IMR-90 (cell line): ENCODE measurements at regions not wholly inside any gene's neighbourhood (a gene's known extent, or its start where the extent isn't known, plus 50 kb on each side); places are given as distances from the start of the nearest gene placed in this dataset.

Experiments
- ATAC-seq: fragments of 200-7000 bp; cut with Tn5 transposase; 2 replicates; pipeline ENCODE4 v1.9.1; 2020; ENCODE audit warnings: low read depth, mild to moderate bottlenecking, moderate library complexity
- BruUV-seq: library from RNA; stranded (reverse); fragments of 400-500 nt; replicated peaks from 2 replicates; lab custom pipeline; 2021; lab: Mats Ljungman, UMichigan
- CTCF ChIA-PET: fragments of 300-600 bp; formaldehyde crosslinking; extraction: SDS; loops from one replicate; lab custom pipeline; 2021; ENCODE audit warnings: antibody characterized with exemption; lab: Yijun Ruan, JAX
- POLR2A ChIA-PET: fragments of 300-600 bp; sonication (Branson Sonifier 250); formaldehyde crosslinking; loops from one replicate; lab custom pipeline; 2022; ENCODE audit warnings: antibody characterized with exemption; ENCODE audit not compliant: unreplicated experiment; lab: Charles Lee
- DNase-seq: peaks from one replicate; pipeline ENCODE4 v3.0.0; 2013
- H2AFZ ChIP-seq: replicated peaks from 2 replicates; pipeline ENCODE3; 2013; ENCODE audit warnings: low read length, mild to moderate bottlenecking; ENCODE audit not compliant: poor library complexity
- H2AK5ac ChIP-seq: 2 replicates; pipeline ENCODE4 v1.6.1; 2013; ENCODE audit warnings: low read depth, low read length, inconsistent platforms
- H2AK9ac ChIP-seq: replicated peaks from 2 replicates; pipeline ENCODE3; 2013; ENCODE audit warnings: mild to moderate bottlenecking, low read depth, low read length, moderate library complexity; ENCODE audit not compliant: poor library complexity
- H2BK120ac ChIP-seq: 2 replicates; pipeline ENCODE4 v1.6.1; 2013; ENCODE audit warnings: low read depth, low read length, inconsistent platforms
- H2BK15ac ChIP-seq: 3 replicates; pipeline ENCODE4 v1.6.1; 2013; ENCODE audit warnings: low read depth, low read length, inconsistent platforms
- H2BK20ac ChIP-seq: 2 replicates; pipeline ENCODE4 v1.6.1; 2013; ENCODE audit warnings: low read depth, mild to moderate bottlenecking, inconsistent platforms, low read length, moderate library complexity
- H2BK5ac ChIP-seq: 2 replicates; pipeline ENCODE4 v1.6.1; 2013; ENCODE audit warnings: mild to moderate bottlenecking, low read depth, low read length, inconsistent platforms; ENCODE audit not compliant: poor library complexity, severe bottlenecking
- H3K14ac ChIP-seq: replicated peaks from 2 replicates; pipeline ENCODE4 v1.6.1; 2013; ENCODE audit warnings: low read depth, low read length, inconsistent platforms
- H3K18ac ChIP-seq: 2 replicates; pipeline ENCODE4 v1.6.1; 2013; ENCODE audit warnings: low read depth, low read length, control low read depth
- H3K23ac ChIP-seq: 2 replicates; pipeline ENCODE4 v1.6.1; 2013; ENCODE audit warnings: low read depth, low read length, inconsistent platforms
- H3K27ac ChIP-seq: 2 replicates; pipeline ENCODE4 v1.5.1; 2013; ENCODE audit warnings: mild to moderate bottlenecking, control low read depth, low read length; ENCODE audit not compliant: insufficient read depth
- H3K27me3 ChIP-seq: 2 replicates; pipeline ENCODE4 v1.6.1; 2013; ENCODE audit warnings: low read length; ENCODE audit not compliant: control insufficient read depth, insufficient read depth
- H3K36me3 ChIP-seq: 2 replicates; pipeline ENCODE4 v1.6.1; 2013; ENCODE audit warnings: low read length, mixed read lengths; ENCODE audit not compliant: control insufficient read depth, insufficient read depth
- H3K4ac ChIP-seq: 2 replicates; pipeline ENCODE4 v1.6.1; 2013; ENCODE audit warnings: low read depth, low read length, inconsistent platforms
- H3K4me1 ChIP-seq: 2 replicates; pipeline ENCODE4 v1.6.1; 2013; ENCODE audit warnings: low read length, mixed read lengths; ENCODE audit not compliant: control insufficient read depth, insufficient read depth
- H3K4me2 ChIP-seq: 2 replicates; pipeline ENCODE4 v1.6.1; 2013; ENCODE audit warnings: low read depth, mild to moderate bottlenecking, control low read depth, low read length, moderate library complexity
- H3K4me3 ChIP-seq: 2 replicates; pipeline ENCODE4 v1.5.1; 2013; ENCODE audit warnings: low read depth, mild to moderate bottlenecking, control low read depth, low read length, moderate library complexity; ENCODE audit not compliant: insufficient read depth
- H3K56ac ChIP-seq: 2 replicates; pipeline ENCODE4 v1.6.1; 2013; ENCODE audit warnings: low read length, inconsistent platforms; ENCODE audit not compliant: insufficient read depth; ENCODE audit errors: extremely low read depth
- H3K79me1 ChIP-seq, 2 experiments: 2 replicates each; pipeline ENCODE4 v1.6.1; 2013; ENCODE audit warnings: low read length in 2 of 2, inconsistent platforms in 1 of 2, low read depth in 1 of 2
- H3K9ac ChIP-seq: 2 replicates; pipeline ENCODE4 v1.6.1; 2013; ENCODE audit warnings: low read depth, low read length, control low read depth
- H3K9me1 ChIP-seq: 2 replicates; pipeline ENCODE4 v1.6.1; 2013; ENCODE audit warnings: low read length, inconsistent platforms; ENCODE audit not compliant: insufficient read depth
- H3K9me3 ChIP-seq: 2 replicates; pipeline ENCODE4 v1.6.1; 2013; ENCODE audit warnings: low read length; ENCODE audit not compliant: control insufficient read depth, insufficient read depth
- H4K20me1 ChIP-seq: 2 replicates; pipeline ENCODE4 v1.6.1; 2013; ENCODE audit warnings: low read length, inconsistent platforms; ENCODE audit not compliant: insufficient read depth
- H4K5ac ChIP-seq: 2 replicates; pipeline ENCODE4 v1.6.1; 2013; ENCODE audit warnings: mild to moderate bottlenecking, low read depth, low read length, control low read depth
- H4K8ac ChIP-seq, 2 experiments: 2 replicates each; pipeline ENCODE4 v1.6.1; 2013; ENCODE audit warnings: low read depth in 2 of 2, low read length in 2 of 2, control low read depth in 1 of 2, inconsistent platforms in 1 of 2
- H4K91ac ChIP-seq: 2 replicates; pipeline ENCODE4 v1.6.1; 2013; ENCODE audit warnings: low read depth, low read length, inconsistent platforms; ENCODE audit not compliant: insufficient read depth
- BHLHE40 ChIP-seq: fragments of 150-350 bp; IDR thresholded peaks from 2 replicates; pipeline ENCODE4 v1.6.1; 2016; ENCODE audit warnings: mild to moderate bottlenecking, low read depth, low read length
- CEBPB ChIP-seq: IDR thresholded peaks from 2 replicates; pipeline ENCODE4 v1.6.1; 2012; ENCODE audit warnings: low read depth, low read length, improper control_type of control experiment
- CHD1 ChIP-seq: IDR thresholded peaks from 2 replicates; pipeline ENCODE4 v1.6.1; 2012; ENCODE audit warnings: low read depth, low read length, improper control_type of control experiment
- CTCF ChIP-seq: conservative IDR thresholded peaks from 2 replicates; pipeline ENCODE4 v1.5.1; 2012; ENCODE audit warnings: mild to moderate bottlenecking, low read depth, low read length, improper control_type of control experiment
- ELK1 ChIP-seq: fragments of 150-350 bp; IDR thresholded peaks from 2 replicates; pipeline ENCODE4 v1.6.1; 2016; ENCODE audit warnings: low read depth, mild to moderate bottlenecking, low read length, moderate library complexity, borderline replicate concordance
- FOS ChIP-seq: fragments of 150-350 bp; IDR thresholded peaks from 2 replicates; pipeline ENCODE4 v1.6.1; 2016; ENCODE audit warnings: low read depth, low read length
- MAFK ChIP-seq: IDR thresholded peaks from 2 replicates; pipeline ENCODE4 v1.6.1; 2012; ENCODE audit warnings: low read depth, low read length, improper control_type of control experiment
- MAZ ChIP-seq: IDR thresholded peaks from 2 replicates; pipeline ENCODE4 v1.6.1; 2012; ENCODE audit warnings: low read depth, mild to moderate bottlenecking, low read length, improper control_type of control experiment, moderate library complexity, borderline replicate concordance
- MXI1 ChIP-seq: IDR thresholded peaks from 2 replicates; pipeline ENCODE4 v1.6.1; 2012; ENCODE audit warnings: low read depth, mild to moderate bottlenecking, low read length, moderate library complexity, borderline replicate concordance
- NFE2L2 ChIP-seq: fragments of 150-350 bp; IDR thresholded peaks from 2 replicates; pipeline ENCODE4 v1.6.1; 2016; ENCODE audit warnings: low read depth, mild to moderate bottlenecking, low read length
- POLR2A ChIP-seq: IDR thresholded peaks from 2 replicates; pipeline ENCODE4 v1.6.1; 2012; ENCODE audit warnings: mild to moderate bottlenecking, low read depth, low read length
- RAD21 ChIP-seq: IDR thresholded peaks from 2 replicates; pipeline ENCODE4 v1.6.1; 2012; ENCODE audit warnings: low read length, improper control_type of control experiment
- RCOR1 ChIP-seq: IDR thresholded peaks from 2 replicates; pipeline ENCODE4 v1.6.1; 2012; ENCODE audit warnings: mild to moderate bottlenecking, low read length, improper control_type of control experiment; ENCODE audit not compliant: insufficient replicate concordance
- SMC3 ChIP-seq: fragments of 150-350 bp; IDR thresholded peaks from 2 replicates; pipeline ENCODE4 v1.6.1; 2016; ENCODE audit warnings: low read depth, mild to moderate bottlenecking, antibody characterized with exemption, low read length, moderate library complexity
- USF2 ChIP-seq: fragments of 150-350 bp; IDR thresholded peaks from 2 replicates; pipeline ENCODE4 v1.6.1; 2017; ENCODE audit warnings: mild to moderate bottlenecking, antibody characterized with exemption, low read length, low read depth
- dilution Hi-C: fragments of 300-500 bp; cut with HindIII; formaldehyde crosslinking; loops from one replicate; pipeline ENCODE4 v1.14.3; 2018; ENCODE audit warnings: low sequenced_read_pairs; ENCODE audit not compliant: unreplicated experiment
- in situ Hi-C: fragments of 300-500 bp; cut with MboI; formaldehyde crosslinking; loops from 3 replicates; pipeline ENCODE4 v1.14.3; 2019; ENCODE audit warnings: low sequenced_read_pairs, inconsistent platforms, mixed read lengths
- intact Hi-C: fragments of 100-400 bp; cut with micrococcal nuclease; formaldehyde crosslinking; loops from 2 replicates; pipeline ENCODE4 v1.10.0; 2022

- Histone ChIP-seq H3K36me3 (no peaks in the 10 kb centered on the region), H3K79me1 (no peaks in the 10 kb centered on the region), H3K14ac (no peak overlapping the region), H3K9me1 (no peaks in the 10 kb centered on the region), H2BK20ac (no peak overlapping the region), H4K5ac (no peak overlapping the region), H3K27me3 (no peaks in the 10 kb centered on the region), H2AK5ac (no peak overlapping the region), H4K91ac (no peak overlapping the region), H2BK120ac (no peak overlapping the region), H2AFZ (no peak overlapping the region), H3K9me3 (no peaks in the 10 kb centered on the region), H3K56ac (no peak overlapping the region), H3K27ac (no peak overlapping the region), H3K23ac (no peak overlapping the region), H3K9ac (no peak overlapping the region), H2AK9ac (no peak overlapping the region), H3K18ac (no peak overlapping the region), H3K4me3 (no peak overlapping the region), H4K20me1 (no peaks in the 10 kb centered on the region), H2BK5ac (no peak overlapping the region), H3K4me1 (no peaks in the 10 kb centered on the region), H3K4me2 (no peak overlapping the region), H2BK15ac (no peak overlapping the region), H3K4ac (no peak overlapping the region), H4K8ac (no peak overlapping the region)
- intact Hi-C loops, result no loop called here
- TF ChIP-seq POLR2A, result no peak
- TF ChIP-seq ELK1, result no peak
- no peak for TF ChIP-seq RCOR1
- TF ChIP-seq SMC3, result no peak
- no peak for TF ChIP-seq MXI1
- TF ChIP-seq RAD21, result no peak
- TF ChIP-seq BHLHE40, result no peak
- no peak for TF ChIP-seq MAZ
- TF ChIP-seq USF2, result no peak
- no peak for TF ChIP-seq CTCF
- no peak for TF ChIP-seq NFE2L2
- no peak for TF ChIP-seq CEBPB
- no peak for TF ChIP-seq MAFK
- no peak for TF ChIP-seq CHD1
- TF ChIP-seq FOS, result no peak
- ATAC-seq (no peak), DNase-seq (no peak)
- dilution Hi-C loops, result no loop called here
- in situ Hi-C loops, result no loop called here
- POLR2A ChIA-PET, result no interaction called here
- BruUV-seq, result no TSS peak
- CTCF ChIA-PET, result no interaction called here
Measured at GRCh38 chr5:61261136-61261535, 70.9 kb upstream of the ZSWIM6 start.
